Effector CD4-positive, alpha-beta T cell (primary cell): ENCODE measurements at regions not wholly inside any gene's neighbourhood (a gene's known extent, or its start where the extent isn't known, plus 50 kb on each side); places are given as distances from the start of the nearest gene placed in this dataset.
A peak's percentile ranks its signal among the peaks of the same experiment; 100 is the strongest.

Experiments
- DNase-seq: peaks from one replicate; pipeline ENCODE4 v3.0.0-alpha.2; 2020

GRCh38 chr4:120163895-120164294 lies 97.2 kb upstream of the MAD2L1 start:
- DNase-seq = no peak

- no peak for DNase-seq
Measured at GRCh38 chr4:120158841-120159463, 92.3 kb upstream of the MAD2L1 start.

DNA sequence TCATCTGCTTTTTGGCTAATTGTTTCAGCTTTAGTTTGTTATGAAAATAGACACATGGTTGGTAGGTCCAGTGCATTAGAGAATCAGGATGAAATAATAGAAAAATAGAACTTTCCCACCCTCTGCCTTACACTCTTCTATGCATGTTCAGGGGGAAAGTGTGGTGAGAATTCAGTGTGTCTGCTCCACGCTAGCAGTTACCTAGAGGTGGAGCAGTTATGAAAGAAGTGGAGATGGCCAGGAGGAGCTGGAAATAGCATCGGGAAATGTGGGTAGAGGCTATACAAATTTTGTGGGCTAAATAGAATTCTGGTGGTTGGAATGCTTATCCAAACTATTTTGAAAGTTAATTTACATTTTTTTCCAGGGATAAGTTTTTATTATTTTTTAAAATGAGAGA lies 91.4 kb upstream of the MAD2L1 start:
- no peak for DNase-seq

DNA sequence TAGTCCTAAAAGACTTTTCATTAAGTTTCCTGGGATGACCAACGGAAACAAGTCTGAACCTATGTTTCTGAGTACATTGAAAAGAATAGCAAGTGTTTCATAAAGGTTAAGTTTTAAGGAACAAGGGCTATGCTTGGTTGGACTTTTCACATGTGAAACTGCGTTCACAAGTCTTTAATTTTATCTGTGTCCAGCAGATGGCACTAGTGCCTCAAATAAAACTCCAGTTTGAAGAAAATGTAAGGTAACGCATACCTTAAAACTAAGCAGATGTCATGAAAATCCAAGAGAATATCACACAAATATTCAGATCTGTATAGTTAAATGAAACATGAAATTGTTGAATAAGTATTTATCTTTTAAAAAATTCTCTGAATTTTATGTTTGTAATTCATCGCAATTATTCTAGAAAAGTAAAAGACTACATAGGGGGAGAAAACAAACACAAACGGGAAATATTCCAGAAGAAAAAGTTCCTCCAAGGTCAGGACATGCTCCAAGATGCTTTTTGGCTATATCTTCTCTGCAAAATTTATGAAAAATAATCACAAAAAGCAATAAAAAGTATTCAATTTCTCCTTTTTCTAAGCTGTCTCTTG lies 89.6 kb upstream of the MAD2L1 start:
- peak; percentile 25 for DNase-seq

GRCh38 chr4:120155287-120155686 lies 88.6 kb upstream of the MAD2L1 start:
- no peak for DNase-seq

DNA sequence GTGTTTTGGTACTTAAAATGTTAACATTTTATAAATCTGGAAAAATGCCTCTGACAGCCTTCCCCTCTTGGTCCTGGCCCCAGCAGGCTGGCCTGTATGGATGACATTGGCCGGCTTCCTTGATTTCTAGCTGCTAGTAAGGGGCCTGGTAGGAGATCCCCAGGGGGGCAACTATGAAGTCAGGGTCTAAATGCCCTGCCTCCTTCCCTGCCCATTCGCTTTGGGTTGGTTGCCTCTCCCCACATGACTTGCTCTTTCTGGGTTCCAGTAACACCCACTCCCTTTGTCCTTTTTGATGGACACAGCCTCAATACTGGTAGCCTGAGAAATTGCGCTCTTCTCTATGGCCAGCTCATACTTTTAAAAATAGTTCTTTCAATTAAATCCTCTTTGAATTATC lies 78.0 kb upstream of the MAD2L1 start:
- no peak for DNase-seq

DNA sequence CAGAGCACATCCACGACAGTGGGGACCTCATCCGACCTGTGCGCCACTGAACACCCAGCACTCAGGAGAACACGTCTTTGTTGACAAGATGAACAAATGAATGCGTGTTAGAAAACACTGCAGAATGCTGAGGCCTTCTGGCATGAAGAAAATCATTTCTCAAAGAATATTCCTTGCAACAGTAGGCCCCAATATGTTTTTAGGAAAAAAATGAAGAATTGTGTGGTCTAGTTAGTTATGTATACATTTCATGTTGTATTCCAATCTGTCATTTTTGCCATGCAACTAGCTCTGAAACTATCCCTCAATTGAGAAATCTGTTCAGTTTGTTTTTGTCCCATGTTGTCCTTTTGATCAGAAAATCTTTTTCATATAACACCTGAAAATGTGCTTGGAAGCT lies 77.4 kb upstream of the MAD2L1 start:
- no peak for DNase-seq

DNA sequence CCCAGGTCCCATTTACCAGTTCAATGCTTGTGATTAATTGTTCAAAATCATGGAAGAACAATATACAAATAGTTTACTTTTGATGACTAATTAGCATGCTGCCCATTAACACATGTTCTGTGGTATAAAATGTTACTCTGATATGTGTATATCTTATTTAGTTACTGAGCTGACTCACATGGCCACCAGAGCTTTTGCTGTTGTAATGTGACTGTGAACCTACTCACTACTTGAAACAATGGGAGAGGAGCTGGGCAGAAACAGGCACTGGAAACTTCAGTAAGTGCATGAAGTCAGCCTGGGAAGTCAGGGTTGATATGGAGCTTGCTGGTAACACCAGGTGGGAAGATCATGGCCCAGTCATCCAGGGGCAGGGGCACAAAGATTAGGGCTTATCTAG lies 72.7 kb upstream of the MAD2L1 start:
- DNase-seq = no peak

DNA sequence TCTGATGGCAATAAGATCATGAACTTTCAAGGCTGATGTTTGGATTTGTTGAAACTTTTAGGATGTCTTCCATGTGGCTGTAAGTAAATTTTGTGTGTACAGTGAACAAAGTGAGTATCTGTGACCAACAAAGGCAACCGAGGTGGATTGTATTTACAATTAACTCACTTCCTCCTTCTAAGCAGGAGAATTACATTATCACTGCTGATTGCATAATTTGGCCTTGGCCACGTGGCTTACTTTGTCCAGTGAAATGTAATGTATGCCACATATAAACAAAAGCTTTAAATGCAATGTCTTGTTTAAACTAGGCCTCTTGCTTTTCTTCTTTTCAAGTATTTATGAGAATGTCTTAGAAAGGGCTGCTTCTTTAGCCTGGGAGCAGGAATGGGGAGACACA lies 66.3 kb upstream of the MAD2L1 start:
- no peak for DNase-seq

DNA sequence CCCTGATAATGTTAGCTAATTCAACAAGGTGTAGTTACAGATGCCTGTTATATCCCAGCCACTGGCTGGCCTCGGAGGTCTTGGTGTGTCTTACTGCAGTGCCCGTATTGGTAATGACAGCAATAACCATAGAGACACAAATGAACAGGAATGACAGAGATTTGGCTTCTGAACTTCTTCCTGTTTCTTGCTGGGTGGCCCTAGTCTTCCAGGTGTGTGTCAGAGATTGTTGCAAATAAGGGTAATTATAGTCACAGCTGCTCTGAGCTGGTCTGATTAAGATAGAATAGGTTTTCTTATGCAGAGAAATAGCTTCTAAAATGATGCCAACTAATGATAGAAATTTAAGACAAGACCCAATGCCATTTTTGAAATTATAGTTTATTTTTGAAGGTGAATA lies 64.1 kb upstream of the MAD2L1 start:
- no peak for DNase-seq
